ENCODE measurements at regions not wholly inside any gene's neighbourhood (a gene's known extent, or its start where the extent isn't known, plus 50 kb on each side); places are given as distances from the start of the nearest gene placed in this dataset.

DNA sequence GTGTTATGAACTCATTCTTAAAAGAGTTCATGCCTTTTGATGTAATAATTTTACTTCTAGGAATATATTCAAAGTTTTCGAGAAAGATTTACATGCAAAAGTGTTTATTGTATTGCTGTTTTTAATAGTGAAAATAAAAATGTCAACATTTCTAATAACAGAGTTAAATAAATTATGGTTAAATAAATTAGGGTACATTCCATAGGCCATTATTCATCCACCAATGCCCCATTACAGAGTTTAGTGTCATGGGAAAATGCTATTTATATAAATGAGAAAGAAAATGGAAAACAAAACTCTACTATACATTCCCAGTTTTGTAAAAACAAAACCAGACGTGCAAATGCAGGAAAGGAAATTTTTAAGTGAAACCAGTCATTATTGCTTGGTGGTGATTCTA, 538.1 kb upstream of the TBL1XR1 start:
- no peak for ATAC-seq (replicated peaks in 1 of 4)
- H3K4me1 Mint-ChIP-seq: no peaks in the 10 kb centered on the region

DNA sequence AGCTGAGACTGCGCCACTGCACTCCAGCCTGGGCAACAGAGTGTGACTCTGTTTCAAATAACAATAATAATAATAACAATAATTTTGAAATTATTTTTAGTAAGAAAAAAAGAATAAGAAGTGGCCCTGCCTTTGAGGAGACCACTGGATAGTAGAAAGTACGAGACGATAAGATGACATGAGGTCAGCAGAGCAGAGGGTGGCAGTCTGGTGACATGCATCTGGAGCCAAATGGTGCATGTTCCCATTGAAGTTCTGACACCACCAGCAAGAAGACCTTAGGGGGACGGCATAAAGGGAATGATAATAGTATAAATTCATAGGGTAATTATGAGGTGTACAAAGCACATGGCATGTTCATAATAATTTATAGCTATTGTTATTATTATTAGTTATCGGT, 542.2 kb upstream of the TBL1XR1 start:
- Mint-ChIP-seq H3K27ac (no peak overlapping the region), H3K27me3 (no peaks in the 10 kb centered on the region), H3K9me3 (no peaks in the 10 kb centered on the region), H3K4me1 (peaks cover 0 to 7% (median 0%) of the 10 kb centered on the region in 3 donors), H3K4me3 (no peak overlapping the region), H3K36me3 (no peaks in the 10 kb centered on the region)
- Histone ChIP-seq H3K36me3 (ENCODE audit: control insufficient read depth in 2 of 2, extremely low read depth in 1 of 2, insufficient read depth in 1 of 2, low read length in 1 of 2) (no peaks in the 10 kb centered on the region), H3K4me1 (ENCODE audit: control insufficient read depth in 1 of 2, extremely low read depth in 1 of 2, insufficient read depth in 2 of 2, low read length in 2 of 2) (no peaks in the 10 kb centered on the region), H3K9me3 (no peaks in the 10 kb centered on the region), H3K27ac (ENCODE audit: low read length) (no peak overlapping the region), H3K27me3 (replicated peaks in 1 of 2; ENCODE audit: control insufficient read depth in 2 of 2, extremely low read depth in 1 of 2, insufficient read depth in 2 of 2, low read length in 1 of 2) (no peaks in the 10 kb centered on the region), H3K4me3 (ENCODE audit: control insufficient read depth in 1 of 2, extremely low read depth in 1 of 2, low read length in 1 of 2) (no peak overlapping the region)
- WGBS (ENCODE audit: insufficient coverage): 100% methylated on average over 2 of the region's 5 CpGs
- no peak for DNase-seq
- no peak for ATAC-seq (replicated peaks in 1 of 4)
- ChIA-PET POLR2A (interaction anchor here in 1 of 2 donors (0.5 to 0.7 kb wide), 2 partner anchors 459 to 1235 kb away, joined by 3 to 4 read pairs; no protein-coding TSS in a partner anchor), CTCF (no interaction called here)

More for the DNA sequence above, 538.1 kb upstream of the TBL1XR1 start:
- DNase-seq: no peak
- Histone ChIP-seq H3K4me3 (ENCODE audit: control insufficient read depth in 1 of 2, extremely low read depth in 1 of 2, low read length in 1 of 2) (no peak overlapping the region), H3K36me3 (ENCODE audit: control insufficient read depth in 2 of 2, extremely low read depth in 1 of 2, insufficient read depth in 1 of 2, low read length in 1 of 2) (no peaks in the 10 kb centered on the region), H3K27ac (ENCODE audit: low read length) (no peak overlapping the region), H3K9me3 (no peaks in the 10 kb centered on the region), H3K4me1 (ENCODE audit: control insufficient read depth in 1 of 2, extremely low read depth in 1 of 2, insufficient read depth in 2 of 2, low read length in 2 of 2) (no peaks in the 10 kb centered on the region), H3K27me3 (replicated peaks in 1 of 2; ENCODE audit: control insufficient read depth in 2 of 2, extremely low read depth in 1 of 2, insufficient read depth in 2 of 2, low read length in 1 of 2) (no peaks in the 10 kb centered on the region)
- POLR2A ChIA-PET: no interaction called here
- H3K27me3 Mint-ChIP-seq: no peaks in the 10 kb centered on the region
- H3K9me3 Mint-ChIP-seq: no peaks in the 10 kb centered on the region
- no CpG with 5 or more reads among the region's 2 CpGs for WGBS (ENCODE audit: insufficient coverage)
- no peak overlapping the region for H3K27ac Mint-ChIP-seq
- no peak overlapping the region for H3K4me3 Mint-ChIP-seq
- CTCF ChIA-PET: no interaction called here
- H3K36me3 Mint-ChIP-seq: no peaks in the 10 kb centered on the region

DNA sequence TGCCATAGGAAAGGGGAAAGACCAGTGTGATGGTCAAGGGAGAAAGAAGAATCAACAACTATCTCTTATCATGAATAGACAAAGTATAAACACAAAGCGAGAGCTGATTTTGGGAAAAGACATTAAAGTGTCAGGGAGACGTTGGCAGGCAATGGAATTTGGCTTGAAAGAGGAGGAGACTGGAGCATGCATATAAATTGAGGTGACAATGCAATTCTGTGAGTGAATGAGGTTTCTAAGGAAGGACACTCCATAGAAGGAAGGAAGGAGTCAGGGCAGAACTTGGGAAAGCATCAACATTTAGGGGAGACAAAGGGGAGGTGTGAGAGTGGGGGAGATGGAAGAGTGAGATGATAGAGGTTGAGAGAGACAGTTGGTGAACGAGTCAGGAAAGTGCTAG, 543.0 kb upstream of the TBL1XR1 start:
- 87% methylated on average over 3 of the region's 3 CpGs for WGBS (ENCODE audit: insufficient coverage)
- POLR2A ChIA-PET: interaction anchor here in 1 of 2 donors (0.5 kb wide), 1 partner anchor 458 kb away, joined by 4 read pairs; no protein-coding TSS in a partner anchor

DNA sequence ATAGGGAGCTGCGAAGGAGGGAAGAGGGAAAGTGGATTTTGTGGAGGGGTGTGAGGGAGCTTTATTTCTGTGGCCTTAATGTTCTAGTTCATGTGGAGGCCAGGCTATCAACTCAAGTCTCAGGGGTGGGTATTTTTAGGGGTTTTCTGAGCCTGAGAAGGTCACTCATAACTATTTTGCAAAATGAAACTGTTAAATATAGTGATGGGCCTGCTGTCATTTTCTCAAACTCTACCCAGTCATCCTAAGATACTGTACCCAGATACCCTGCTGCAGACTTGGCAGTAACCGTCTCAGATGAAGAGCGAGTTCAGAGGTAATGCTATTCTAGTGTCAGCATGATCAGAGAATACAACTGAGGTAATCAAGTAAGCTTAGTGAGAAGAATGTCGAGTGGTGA, 545.0 kb upstream of the TBL1XR1 start:
- Histone ChIP-seq H3K27ac (ENCODE audit: low read length) (no peak overlapping the region), H3K9me3 (no peaks in the 10 kb centered on the region), H3K27me3 (replicated peaks in 1 of 2; ENCODE audit: control insufficient read depth in 2 of 2, extremely low read depth in 1 of 2, insufficient read depth in 2 of 2, low read length in 1 of 2) (no peaks in the 10 kb centered on the region), H3K36me3 (ENCODE audit: control insufficient read depth in 2 of 2, extremely low read depth in 1 of 2, insufficient read depth in 1 of 2, low read length in 1 of 2) (no peaks in the 10 kb centered on the region), H3K4me3 (ENCODE audit: control insufficient read depth in 1 of 2, extremely low read depth in 1 of 2, low read length in 1 of 2) (no peak overlapping the region), H3K4me1 (ENCODE audit: control insufficient read depth in 1 of 2, extremely low read depth in 1 of 2, insufficient read depth in 2 of 2, low read length in 2 of 2) (no peaks in the 10 kb centered on the region)
- ChIA-PET POLR2A (no interaction called here), CTCF (no interaction called here)
- Mint-ChIP-seq H3K27ac (no peak overlapping the region), H3K4me3 (no peak overlapping the region), H3K36me3 (no peaks in the 10 kb centered on the region), H3K27me3 (no peaks in the 10 kb centered on the region), H3K9me3 (no peaks in the 10 kb centered on the region), H3K4me1 (peaks cover 0 to 7% (median 3%) of the 10 kb centered on the region in 3 donors)
- no peak for DNase-seq
- WGBS (ENCODE audit: insufficient coverage): 80% methylated on average over 1 of the region's 4 CpGs
- no peak for ATAC-seq (replicated peaks in 1 of 4)

More for the DNA sequence above, 543.0 kb upstream of the TBL1XR1 start:
- Mint-ChIP-seq H3K4me1 (peaks cover 0 to 7% (median 0%) of the 10 kb centered on the region in 3 donors), H3K27ac (no peak overlapping the region), H3K27me3 (no peaks in the 10 kb centered on the region), H3K36me3 (no peaks in the 10 kb centered on the region), H3K9me3 (no peaks in the 10 kb centered on the region), H3K4me3 (no peak overlapping the region)
- CTCF ChIA-PET: no interaction called here
- Histone ChIP-seq H3K27me3 (replicated peaks in 1 of 2; ENCODE audit: control insufficient read depth in 2 of 2, extremely low read depth in 1 of 2, insufficient read depth in 2 of 2, low read length in 1 of 2) (no peaks in the 10 kb centered on the region), H3K36me3 (ENCODE audit: control insufficient read depth in 2 of 2, extremely low read depth in 1 of 2, insufficient read depth in 1 of 2, low read length in 1 of 2) (no peaks in the 10 kb centered on the region), H3K9me3 (no peaks in the 10 kb centered on the region), H3K4me3 (ENCODE audit: control insufficient read depth in 1 of 2, extremely low read depth in 1 of 2, low read length in 1 of 2) (no peak overlapping the region), H3K4me1 (ENCODE audit: control insufficient read depth in 1 of 2, extremely low read depth in 1 of 2, insufficient read depth in 2 of 2, low read length in 2 of 2) (no peaks in the 10 kb centered on the region), H3K27ac (ENCODE audit: low read length) (no peak overlapping the region)
- ATAC-seq (replicated peaks in 1 of 4) (no peak), DNase-seq (no peak)

DNA sequence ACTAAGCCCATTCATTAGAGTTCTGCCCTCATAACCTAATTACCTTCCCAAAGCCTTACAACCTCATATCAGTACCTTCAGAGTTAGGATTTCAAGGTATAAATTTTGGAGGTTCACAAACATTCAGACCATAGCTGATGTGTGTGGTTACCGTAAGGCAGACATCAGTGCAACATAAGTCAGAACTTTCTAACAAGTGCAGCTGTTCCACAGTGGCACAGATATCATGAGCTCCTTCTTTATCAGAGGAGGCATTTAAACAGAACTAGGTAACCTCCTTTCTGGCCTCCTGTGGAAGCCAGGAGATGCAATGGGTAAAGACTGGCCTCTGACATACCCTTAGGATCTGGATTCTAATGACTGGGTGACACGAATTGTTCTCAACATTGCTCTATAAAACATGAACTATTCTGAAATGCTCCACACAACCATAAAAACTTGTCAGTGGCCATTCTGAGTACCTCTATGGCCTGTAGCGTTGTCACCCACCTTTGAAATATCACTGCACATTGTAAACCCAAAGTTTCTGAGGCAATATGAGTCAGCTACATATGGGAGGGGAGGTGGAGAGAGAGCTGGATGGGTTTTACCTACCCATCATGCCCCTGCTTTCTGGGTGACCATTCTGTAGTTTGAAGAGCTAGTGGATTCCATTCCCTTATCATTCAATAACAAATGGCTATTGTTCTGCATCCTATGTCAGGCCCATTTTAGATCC, 546.0 kb upstream of the TBL1XR1 start:
- H3K36me3 ChIP-seq (ENCODE audit: control insufficient read depth in 2 of 2, extremely low read depth in 1 of 2, insufficient read depth in 1 of 2, low read length in 1 of 2): no peaks in the 10 kb centered on the region
- Mint-ChIP-seq H3K4me3 (no peak overlapping the region), H3K9me3 (no peaks in the 10 kb centered on the region), H3K27ac (no peak overlapping the region), H3K36me3 (no peaks in the 10 kb centered on the region), H3K27me3 (no peaks in the 10 kb centered on the region), H3K4me1 (peaks cover 0 to 7% (median 3%) of the 10 kb centered on the region in 3 donors)
- 89% methylated on average over 1 of the region's 3 CpGs for WGBS (ENCODE audit: insufficient coverage)
- CTCF ChIA-PET: no interaction called here
- H3K4me1 ChIP-seq (ENCODE audit: control insufficient read depth in 1 of 2, extremely low read depth in 1 of 2, insufficient read depth in 2 of 2, low read length in 2 of 2): no peaks in the 10 kb centered on the region
- ATAC-seq (replicated peaks in 1 of 4) (peak in 1 of 4 experiments; percentile 64), DNase-seq (no peak)
- no peaks in the 10 kb centered on the region for H3K27me3 ChIP-seq (replicated peaks in 1 of 2; ENCODE audit: control insufficient read depth in 2 of 2, extremely low read depth in 1 of 2, insufficient read depth in 2 of 2, low read length in 1 of 2)
- H3K9me3 ChIP-seq: no peaks in the 10 kb centered on the region
- no peak overlapping the region for H3K4me3 ChIP-seq (ENCODE audit: control insufficient read depth in 1 of 2, extremely low read depth in 1 of 2, low read length in 1 of 2)
- H3K27ac ChIP-seq (ENCODE audit: low read length): no peak overlapping the region
- POLR2A ChIA-PET: no interaction called here

DNA sequence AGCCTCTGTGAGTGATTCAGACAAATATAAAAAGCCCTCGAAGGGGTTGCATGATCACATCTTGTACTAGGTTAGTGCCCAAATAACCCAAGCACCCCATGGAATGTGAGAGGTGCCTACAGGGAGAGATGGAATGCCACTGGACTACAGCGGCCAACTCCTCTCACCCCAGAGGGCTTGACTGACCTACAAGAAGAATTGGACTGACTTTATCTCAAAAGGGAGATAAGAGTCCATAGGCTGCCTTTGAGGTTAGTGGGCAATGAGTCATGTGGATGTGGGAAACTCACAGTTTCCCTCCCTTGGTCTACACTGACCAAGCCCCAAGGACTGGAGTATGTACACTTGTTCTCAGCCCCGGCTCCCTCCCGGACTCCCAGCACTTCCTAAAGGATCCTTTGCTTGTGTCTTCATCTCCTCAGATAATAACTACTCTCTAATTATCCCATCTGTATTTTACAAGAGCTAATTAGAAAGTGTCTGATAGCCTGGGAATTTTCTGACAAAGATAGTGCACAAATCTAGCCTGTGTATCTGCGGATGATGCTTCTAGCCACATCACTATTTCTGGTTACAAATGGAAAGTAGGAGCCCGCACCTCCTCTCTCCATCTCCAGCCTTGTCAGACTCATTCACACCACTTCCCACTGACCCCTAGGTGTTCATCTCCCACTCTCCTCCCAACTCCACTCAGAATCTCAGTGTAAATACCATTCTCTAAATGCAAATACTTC, 547.8 kb upstream of the TBL1XR1 start:
- no peak overlapping the region for H3K4me3 Mint-ChIP-seq
- CTCF ChIA-PET: no interaction called here

More for the DNA sequence above, 547.8 kb upstream of the TBL1XR1 start:
- H3K4me1 ChIP-seq (ENCODE audit: control insufficient read depth in 1 of 2, extremely low read depth in 1 of 2, insufficient read depth in 2 of 2, low read length in 2 of 2): no peaks in the 10 kb centered on the region
- no peaks in the 10 kb centered on the region for H3K27me3 ChIP-seq (replicated peaks in 1 of 2; ENCODE audit: control insufficient read depth in 2 of 2, extremely low read depth in 1 of 2, insufficient read depth in 2 of 2, low read length in 1 of 2)
- H3K4me1 Mint-ChIP-seq: peaks cover 0 to 7% (median 3%) of the 10 kb centered on the region in 3 donors
- DNase-seq (no peak), ATAC-seq (replicated peaks in 1 of 4) (no peak)
- no peak overlapping the region for H3K27ac ChIP-seq (ENCODE audit: low read length)
- H3K9me3 Mint-ChIP-seq: no peaks in the 10 kb centered on the region
- H3K9me3 ChIP-seq: no peaks in the 10 kb centered on the region
- no peaks in the 10 kb centered on the region for H3K36me3 ChIP-seq (ENCODE audit: control insufficient read depth in 2 of 2, extremely low read depth in 1 of 2, insufficient read depth in 1 of 2, low read length in 1 of 2)
- POLR2A ChIA-PET: no interaction called here
- H3K27me3 Mint-ChIP-seq: no peaks in the 10 kb centered on the region
- H3K36me3 Mint-ChIP-seq: no peaks in the 10 kb centered on the region
- no peak overlapping the region for H3K27ac Mint-ChIP-seq
- no peak overlapping the region for H3K4me3 ChIP-seq (ENCODE audit: control insufficient read depth in 1 of 2, extremely low read depth in 1 of 2, low read length in 1 of 2)
- WGBS (ENCODE audit: insufficient coverage): no CpG with 5 or more reads among the region's 6 CpGs
